Fibroblast of mammary gland (primary cell): ENCODE measurements at regions not wholly inside any gene's neighbourhood (a gene's known extent, or its start where the extent isn't known, plus 50 kb on each side); places are given as distances from the start of the nearest gene placed in this dataset.
"Not testable (repeated sequence)": the region's sequence is repeated elsewhere in the genome, so short reads cannot be mapped to it uniquely, and the experiment has no call there.

Source experiments
- DNase-seq: peaks from one replicate; pipeline ENCODE4 v3.0.0-alpha.2; 2010; ENCODE audit warnings: low read depth
- H3K4me3 ChIP-seq: 2 replicates; pipeline ENCODE4 v1.5.1; 2011; ENCODE audit warnings: low read depth, mild to moderate bottlenecking, low read length, moderate library complexity; ENCODE audit not compliant: control insufficient read depth
- TF ChIP-seq, protein P1 (sequence below): conservative IDR thresholded peaks from 2 replicates; pipeline ENCODE4 v1.5.1; 2011; ENCODE audit warnings: low read depth, low read length, inconsistent platforms; ENCODE audit not compliant: control insufficient read depth, insufficient read depth

DNA sequence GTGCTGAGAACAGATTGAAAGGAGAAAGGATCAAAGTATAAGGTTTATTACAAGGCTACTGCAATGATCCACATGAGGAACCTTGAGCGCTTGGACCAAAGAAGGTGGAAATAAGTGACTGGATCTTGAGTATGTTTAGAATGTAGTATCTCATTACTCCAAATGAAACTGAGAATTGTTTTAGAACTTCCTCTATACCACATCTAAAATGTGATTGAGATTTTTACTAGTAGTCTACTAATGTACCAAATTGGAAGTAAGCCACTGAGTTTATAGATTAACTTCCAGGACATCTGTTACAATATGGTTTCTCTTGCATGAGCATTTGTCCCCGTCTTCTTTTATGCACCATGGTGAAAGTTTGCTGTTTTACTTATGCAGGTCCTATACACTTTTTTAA is 300.5 kb downstream of the SUCLG1 start:
- TF ChIP-seq, protein P1, sequence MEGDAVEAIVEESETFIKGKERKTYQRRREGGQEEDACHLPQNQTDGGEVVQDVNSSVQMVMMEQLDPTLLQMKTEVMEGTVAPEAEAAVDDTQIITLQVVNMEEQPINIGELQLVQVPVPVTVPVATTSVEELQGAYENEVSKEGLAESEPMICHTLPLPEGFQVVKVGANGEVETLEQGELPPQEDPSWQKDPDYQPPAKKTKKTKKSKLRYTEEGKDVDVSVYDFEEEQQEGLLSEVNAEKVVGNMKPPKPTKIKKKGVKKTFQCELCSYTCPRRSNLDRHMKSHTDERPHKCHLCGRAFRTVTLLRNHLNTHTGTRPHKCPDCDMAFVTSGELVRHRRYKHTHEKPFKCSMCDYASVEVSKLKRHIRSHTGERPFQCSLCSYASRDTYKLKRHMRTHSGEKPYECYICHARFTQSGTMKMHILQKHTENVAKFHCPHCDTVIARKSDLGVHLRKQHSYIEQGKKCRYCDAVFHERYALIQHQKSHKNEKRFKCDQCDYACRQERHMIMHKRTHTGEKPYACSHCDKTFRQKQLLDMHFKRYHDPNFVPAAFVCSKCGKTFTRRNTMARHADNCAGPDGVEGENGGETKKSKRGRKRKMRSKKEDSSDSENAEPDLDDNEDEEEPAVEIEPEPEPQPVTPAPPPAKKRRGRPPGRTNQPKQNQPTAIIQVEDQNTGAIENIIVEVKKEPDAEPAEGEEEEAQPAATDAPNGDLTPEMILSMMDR: no peak
- no peak overlapping the region for H3K4me3 ChIP-seq
- DNase-seq: no peak

DNA sequence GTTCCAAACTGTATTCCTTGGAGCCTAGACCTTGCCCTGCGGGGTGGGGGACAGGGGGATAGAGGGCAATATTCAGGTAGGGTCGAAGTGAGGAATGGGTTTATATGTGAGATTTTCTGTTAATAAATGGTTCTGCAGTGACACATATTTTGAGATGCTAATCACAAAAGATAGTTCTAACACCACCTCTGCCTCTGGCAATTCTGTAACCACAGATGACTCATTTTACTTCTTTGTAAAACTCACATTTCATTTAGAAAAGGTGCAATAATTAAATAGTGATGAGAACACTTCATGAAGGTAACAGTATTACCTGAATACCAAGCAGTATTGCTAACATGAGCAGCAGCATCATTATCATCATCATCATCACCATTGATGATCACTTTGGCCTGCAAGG is 306.6 kb downstream of the SUCLG1 start:
- TF ChIP-seq, protein P1: no peak
- DNase-seq: no peak
- no peak overlapping the region for H3K4me3 ChIP-seq

DNA sequence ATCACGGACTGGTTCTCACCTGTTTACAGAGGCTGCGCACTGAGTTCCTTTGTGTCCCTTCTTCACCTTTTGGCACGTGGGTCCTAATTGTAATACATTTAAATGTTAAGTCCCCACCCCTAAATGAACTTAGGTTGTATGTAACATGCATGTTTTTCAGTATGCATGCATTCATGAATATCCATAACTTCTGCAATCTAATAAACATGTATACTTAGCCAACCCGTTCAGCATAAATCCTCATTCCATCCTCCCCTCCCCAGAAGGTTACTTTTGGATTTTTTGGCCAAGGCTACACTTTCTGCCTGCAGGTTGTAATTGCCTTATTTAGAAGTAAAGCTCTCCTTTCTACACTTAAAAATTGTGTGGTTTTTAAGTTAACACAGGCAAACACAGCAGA is 314.7 kb downstream of the SUCLG1 start:
- DNase-seq: no peak
- no peak overlapping the region for H3K4me3 ChIP-seq
- TF ChIP-seq, protein P1: no peak

DNA sequence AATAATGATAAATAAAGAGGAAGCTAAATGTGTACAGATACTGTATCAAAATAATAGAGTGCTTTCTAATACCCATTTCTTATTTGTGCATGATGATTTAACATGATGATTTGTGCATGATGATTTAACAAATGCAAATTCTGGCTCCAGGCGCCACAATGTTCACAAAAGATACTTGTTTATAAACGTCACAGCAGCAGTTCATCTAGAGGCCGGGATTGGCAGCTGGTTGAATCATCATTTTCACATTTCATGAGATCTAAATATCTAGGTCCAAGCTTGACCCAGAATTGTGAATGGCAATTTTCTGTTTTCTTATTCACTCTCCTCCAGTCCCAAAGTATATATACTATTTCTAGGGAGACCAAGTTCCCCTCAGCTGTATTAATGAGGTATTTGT is 322.0 kb downstream of the SUCLG1 start:
- H3K4me3 ChIP-seq: no peak overlapping the region
- no peak for DNase-seq
- TF ChIP-seq, protein P1: no peak

DNA sequence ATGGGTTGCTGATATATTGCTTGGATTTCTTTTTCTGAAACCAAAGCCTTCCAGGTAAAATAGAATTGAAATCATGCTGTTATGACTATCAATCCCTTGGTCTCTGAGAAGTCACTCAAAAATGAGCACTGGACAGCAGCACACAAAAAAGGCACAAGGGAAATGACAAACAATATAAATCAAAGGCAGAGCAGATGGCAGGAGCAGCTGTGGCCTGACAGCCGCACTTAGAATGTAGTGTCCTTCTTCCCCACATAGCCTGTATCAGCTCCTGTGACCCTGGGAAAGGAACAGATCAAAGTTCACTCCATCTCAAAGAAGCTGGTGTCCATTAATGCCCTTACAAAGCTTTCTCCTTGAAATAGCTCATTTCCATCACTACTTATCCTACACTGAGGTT is 326.7 kb downstream of the SUCLG1 start:
- TF ChIP-seq, protein P1: no peak
- no peak overlapping the region for H3K4me3 ChIP-seq
- DNase-seq: no peak

DNA sequence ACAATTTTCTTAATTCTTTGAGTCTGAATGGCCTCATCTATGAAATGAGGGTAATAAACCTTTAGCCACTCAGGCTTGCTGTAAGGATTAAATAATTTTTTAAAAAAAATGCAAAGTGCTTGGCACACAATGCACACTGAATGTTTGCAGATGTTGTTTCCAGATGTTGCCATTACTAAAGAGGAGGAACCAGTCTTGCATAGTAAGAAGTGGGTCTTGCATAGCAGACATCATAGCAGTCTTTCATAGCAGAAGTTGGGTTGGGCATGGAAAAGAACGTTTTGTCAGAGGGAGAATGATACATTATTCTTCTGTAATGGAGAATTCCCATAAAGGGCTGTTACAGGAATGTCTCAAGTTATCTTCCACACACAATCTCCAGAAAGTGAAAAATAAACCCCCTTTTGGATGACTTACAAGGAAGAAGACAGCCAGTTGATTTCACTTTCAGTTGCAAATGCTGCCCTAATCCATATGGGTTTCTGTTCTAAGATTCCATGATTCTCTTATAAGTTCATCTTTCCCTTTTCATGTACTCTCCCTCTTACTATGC is 327.7 kb downstream of the SUCLG1 start:
- DNase-seq: no peak
- H3K4me3 ChIP-seq: no peak overlapping the region
- TF ChIP-seq, protein P1: no peak

DNA sequence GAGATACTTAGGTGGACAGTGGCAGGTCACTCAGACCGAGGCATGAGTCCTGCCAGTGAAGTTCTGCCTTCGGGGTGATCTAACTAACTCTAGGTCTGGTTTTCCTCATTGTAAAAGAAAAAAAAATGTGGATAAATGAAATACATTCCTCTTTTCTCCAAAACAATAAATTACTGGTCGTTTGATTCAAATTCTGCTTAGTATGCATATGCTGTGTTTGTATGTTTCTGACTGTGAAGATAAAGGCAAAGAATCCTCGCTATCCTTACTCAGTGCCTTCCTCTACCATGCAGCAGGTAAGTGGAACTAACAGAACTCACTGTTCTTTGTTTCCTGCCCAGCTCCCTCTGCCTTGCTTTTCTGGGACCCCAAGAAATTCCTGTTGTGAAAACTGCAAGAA is 330.1 kb downstream of the SUCLG1 start:
- TF ChIP-seq, protein P1: no peak
- no peak for DNase-seq
- H3K4me3 ChIP-seq: no peak overlapping the region

DNA sequence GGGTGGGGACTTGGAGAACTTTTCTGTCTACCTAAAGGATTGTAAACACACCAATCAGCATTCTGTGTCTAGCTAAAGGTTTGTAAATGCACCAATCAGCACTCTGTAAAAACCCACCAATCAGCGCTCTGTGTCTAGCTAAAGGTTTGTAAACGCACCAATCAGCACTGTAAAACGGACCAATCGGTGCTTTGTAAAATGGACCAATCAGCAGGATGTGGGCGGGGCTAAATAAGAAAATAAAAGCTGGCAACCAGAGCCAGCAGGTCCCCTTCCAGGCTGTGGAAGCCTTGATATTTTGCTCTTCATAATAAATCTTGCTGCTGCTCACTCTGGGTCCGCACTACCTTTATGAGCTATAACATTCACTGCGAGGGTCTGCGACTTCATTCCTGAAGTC is 331.3 kb downstream of the SUCLG1 start:
- DNase-seq, H3K4me3 ChIP-seq: not testable (repeated sequence)
